Spleen (tissue), 7 donors: ENCODE measurements at regions not wholly inside any gene's neighbourhood (a gene's known extent, or its start where the extent isn't known, plus 50 kb on each side); places are given as distances from the start of the nearest gene placed in this dataset.

ENCODE experiments used
- CTCF ChIP-seq, 11 experiments: fragments of 200-600 bp in 7 of 11; fragments of 450-650 bp in 4 of 11; sonication (generic) in 4 of 11; IDR thresholded peaks in 8 of 11; conservative IDR thresholded peaks in 3 of 11; 1 replicate in 7 of 11; 2 replicates in 4 of 11; pipeline versions ENCODE4 v1.4.0 to v1.8.0; 2016 to 2021; ENCODE audit warnings: antibody characterized with exemption in 11 of 11, inconsistent platforms in 4 of 11, mild to moderate bottlenecking in 1 of 11
- POLR2A ChIP-seq, 3 donors: fragments of 450-650 bp; IDR thresholded peaks; one replicate each; pipeline ENCODE4 v1.5.1; 2017; ENCODE audit warnings: antibody characterized with exemption in 3 of 3, mild to moderate bottlenecking in 1 of 3
- POLR2AphosphoS5 ChIP-seq, 3 donors: sonication (generic); formaldehyde crosslinking; IDR thresholded peaks; one replicate each; pipeline ENCODE4 v1.5.1; 2017; ENCODE audit warnings: antibody characterized with exemption in 3 of 3
- donor health status: DM: no; HTN: no; CAD: no; lungs with moderate emphysema.
- donor health status: DM: no; HTN: no; CAD: no.
- donor health status: DM: no; HTN: no; CAD: no.

- TF ChIP-seq POLR2A (IDR thresholded peaks at IDR 0.05) (no peak), POLR2AphosphoS5 (IDR thresholded peaks at IDR 0.05) (no peak), CTCF (IDR thresholded peaks at IDR 0.05 in 8 of 11, conservative IDR thresholded peaks at IDR 0.05 in 3 of 11) (no peak)
These were observed 648.8 kb upstream of the MKI67 start for GRCh38 chr10:128774979-128775378.
